ENCODE measurements at regions not wholly inside any gene's neighbourhood (a gene's known extent, or its start where the extent isn't known, plus 50 kb on each side); places are given as distances from the start of the nearest gene placed in this dataset.
"Not testable (repeated sequence)": the region's sequence is repeated elsewhere in the genome, so short reads cannot be mapped to it uniquely, and the experiment has no call there.

DNA sequence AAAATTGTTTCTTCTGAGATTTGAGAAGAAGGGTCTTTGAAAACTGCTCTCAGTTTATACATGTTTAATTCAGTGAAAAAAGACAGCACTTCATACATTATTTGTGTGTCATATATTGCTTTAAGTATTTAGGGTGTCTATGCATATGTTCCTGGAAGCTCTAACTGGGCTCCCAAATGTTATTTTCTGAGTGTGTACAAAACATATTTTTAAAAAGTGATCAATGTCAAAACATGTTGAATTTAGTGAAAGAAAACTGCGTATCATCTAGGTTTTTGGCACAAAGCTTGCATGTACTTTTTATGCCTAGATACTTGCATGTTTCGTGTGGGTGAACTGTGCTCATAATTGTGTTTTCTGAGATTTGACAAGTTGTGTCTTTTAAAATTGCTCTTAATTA, 81.6 kb downstream of the ASCL4 start:
- Histone ChIP-seq H3K9me3 (no peaks in the 10 kb centered on the region), H3K27me3 (peaks cover 35% of the 10 kb centered on the region), H3K4me1 (no peaks in the 10 kb centered on the region), H3K36me3 (no peaks in the 10 kb centered on the region), H3K4me3 (ENCODE audit: low read depth, low read length) (no peak overlapping the region)
- TF ChIP-seq, protein P1, sequence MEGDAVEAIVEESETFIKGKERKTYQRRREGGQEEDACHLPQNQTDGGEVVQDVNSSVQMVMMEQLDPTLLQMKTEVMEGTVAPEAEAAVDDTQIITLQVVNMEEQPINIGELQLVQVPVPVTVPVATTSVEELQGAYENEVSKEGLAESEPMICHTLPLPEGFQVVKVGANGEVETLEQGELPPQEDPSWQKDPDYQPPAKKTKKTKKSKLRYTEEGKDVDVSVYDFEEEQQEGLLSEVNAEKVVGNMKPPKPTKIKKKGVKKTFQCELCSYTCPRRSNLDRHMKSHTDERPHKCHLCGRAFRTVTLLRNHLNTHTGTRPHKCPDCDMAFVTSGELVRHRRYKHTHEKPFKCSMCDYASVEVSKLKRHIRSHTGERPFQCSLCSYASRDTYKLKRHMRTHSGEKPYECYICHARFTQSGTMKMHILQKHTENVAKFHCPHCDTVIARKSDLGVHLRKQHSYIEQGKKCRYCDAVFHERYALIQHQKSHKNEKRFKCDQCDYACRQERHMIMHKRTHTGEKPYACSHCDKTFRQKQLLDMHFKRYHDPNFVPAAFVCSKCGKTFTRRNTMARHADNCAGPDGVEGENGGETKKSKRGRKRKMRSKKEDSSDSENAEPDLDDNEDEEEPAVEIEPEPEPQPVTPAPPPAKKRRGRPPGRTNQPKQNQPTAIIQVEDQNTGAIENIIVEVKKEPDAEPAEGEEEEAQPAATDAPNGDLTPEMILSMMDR (IDR thresholded peaks at IDR 0.05; ENCODE audit: low read depth, low read length): no peak
- DNase-seq: no peak

GRCh38 chr12:107857191-107857590, 82.7 kb downstream of the ASCL4 start:
- Histone ChIP-seq H3K4me3 (ENCODE audit: low read depth, low read length) (no peak overlapping the region), H3K27me3 (peaks cover 44% of the 10 kb centered on the region), H3K36me3 (no peaks in the 10 kb centered on the region), H3K4me1 (no peaks in the 10 kb centered on the region), H3K9me3 (no peaks in the 10 kb centered on the region)
- no peak for DNase-seq
- TF ChIP-seq, protein P1 (IDR thresholded peaks at IDR 0.05; ENCODE audit: low read depth, low read length): no peak

GRCh38 chr12:107859367-107859766, 84.9 kb downstream of the ASCL4 start:
- no peaks in the 10 kb centered on the region for H3K36me3 ChIP-seq
- H3K9me3 ChIP-seq: no peaks in the 10 kb centered on the region
- TF ChIP-seq, protein P1 (IDR thresholded peaks at IDR 0.05; ENCODE audit: low read depth, low read length): no peak
- no peak overlapping the region for H3K4me3 ChIP-seq (ENCODE audit: low read depth, low read length)
- no peaks in the 10 kb centered on the region for H3K4me1 ChIP-seq
- no peak for DNase-seq
- H3K27me3 ChIP-seq: peaks cover 63% of the 10 kb centered on the region

- TF ChIP-seq, protein P1 (IDR thresholded peaks at IDR 0.05; ENCODE audit: low read depth, low read length): no peak
- no peak overlapping the region for H3K4me3 ChIP-seq (ENCODE audit: low read depth, low read length)
- no peaks in the 10 kb centered on the region for H3K36me3 ChIP-seq
- no peaks in the 10 kb centered on the region for H3K4me1 ChIP-seq
- H3K27me3 ChIP-seq: peaks cover 55% of the 10 kb centered on the region
- no peak for DNase-seq
- H3K9me3 ChIP-seq: no peaks in the 10 kb centered on the region
These were observed 89.7 kb downstream of the ASCL4 start for GRCh38 chr12:107864235-107864634.

- H3K36me3 ChIP-seq; H3K4me3 ChIP-seq (ENCODE audit: low read depth, low read length); DNase-seq; H3K9me3 ChIP-seq; H3K4me1 ChIP-seq: not testable (repeated sequence)
- H3K27me3 ChIP-seq: peaks cover 55% of the 10 kb centered on the region
These were observed 90.2 kb downstream of the ASCL4 start for GRCh38 chr12:107864727-107865126.

- H3K9me3 ChIP-seq: no peaks in the 10 kb centered on the region
- no peaks in the 10 kb centered on the region for H3K4me1 ChIP-seq
- TF ChIP-seq, protein P1 (IDR thresholded peaks at IDR 0.05; ENCODE audit: low read depth, low read length): no peak
- DNase-seq: no peak
- H3K27me3 ChIP-seq: peaks cover 23% of the 10 kb centered on the region
- no peaks in the 10 kb centered on the region for H3K36me3 ChIP-seq
- H3K4me3 ChIP-seq (ENCODE audit: low read depth, low read length): no peak overlapping the region
These were observed 98.7 kb downstream of the ASCL4 start for GRCh38 chr12:107873223-107873622.

GRCh38 chr12:107875786-107876185, 101.3 kb downstream of the ASCL4 start:
- no peak overlapping the region for H3K4me3 ChIP-seq (ENCODE audit: low read depth, low read length)
- H3K27me3 ChIP-seq: peaks cover 24% of the 10 kb centered on the region
- H3K9me3 ChIP-seq: no peaks in the 10 kb centered on the region
- TF ChIP-seq, protein P1 (IDR thresholded peaks at IDR 0.05; ENCODE audit: low read depth, low read length): no peak
- H3K36me3 ChIP-seq: no peaks in the 10 kb centered on the region
- no peaks in the 10 kb centered on the region for H3K4me1 ChIP-seq
- DNase-seq: no peak

Data from BE2C (cell line).